Activated naive CD8-positive, alpha-beta T cell (primary cell): ENCODE measurements at regions not wholly inside any gene's neighbourhood (a gene's known extent, or its start where the extent isn't known, plus 50 kb on each side); places are given as distances from the start of the nearest gene placed in this dataset.
"Not testable (repeated sequence)": the region's sequence is repeated elsewhere in the genome, so short reads cannot be mapped to it uniquely, and the experiment has no call there.

Experiments used
- H3K27ac Mint-ChIP-seq: one replicate; pipeline ENCODE4 v1.8.0; 2021; ENCODE audit warnings: mixed read lengths
- H3K27me3 Mint-ChIP-seq: one replicate; pipeline ENCODE4 v1.8.0; 2021; ENCODE audit warnings: mixed read lengths
- H3K36me3 Mint-ChIP-seq: one replicate; pipeline ENCODE4 v1.8.0; 2021; ENCODE audit warnings: mixed read lengths
- H3K4me1 Mint-ChIP-seq: one replicate; pipeline ENCODE4 v1.8.0; 2021; ENCODE audit warnings: low read depth, mixed read lengths
- H3K4me3 Mint-ChIP-seq: one replicate; pipeline ENCODE4 v1.8.0; 2021; ENCODE audit warnings: mild to moderate bottlenecking, mixed read lengths
- H3K9me3 Mint-ChIP-seq: one replicate; pipeline ENCODE4 v1.8.0; 2021; ENCODE audit warnings: low read depth, mixed read lengths

- H3K36me3 Mint-ChIP-seq: no peaks in the 10 kb centered on the region
- no peaks in the 10 kb centered on the region for H3K4me1 Mint-ChIP-seq
- no peak overlapping the region for H3K4me3 Mint-ChIP-seq
- H3K27ac Mint-ChIP-seq: no peak overlapping the region
- H3K9me3 Mint-ChIP-seq: no peaks in the 10 kb centered on the region
- H3K27me3 Mint-ChIP-seq: peaks cover 2% of the 10 kb centered on the region
Measured at GRCh38 chr1:200496937-200497336, 87.1 kb upstream of the ZNF281 start.

GRCh38 chr1:200495901-200496300, 86.1 kb upstream of the ZNF281 start:
- Mint-ChIP-seq H3K4me3 (no peak overlapping the region), H3K36me3 (no peaks in the 10 kb centered on the region), H3K4me1 (no peaks in the 10 kb centered on the region), H3K27me3 (peaks cover 2% of the 10 kb centered on the region), H3K9me3 (no peaks in the 10 kb centered on the region), H3K27ac (no peak overlapping the region)

DNA sequence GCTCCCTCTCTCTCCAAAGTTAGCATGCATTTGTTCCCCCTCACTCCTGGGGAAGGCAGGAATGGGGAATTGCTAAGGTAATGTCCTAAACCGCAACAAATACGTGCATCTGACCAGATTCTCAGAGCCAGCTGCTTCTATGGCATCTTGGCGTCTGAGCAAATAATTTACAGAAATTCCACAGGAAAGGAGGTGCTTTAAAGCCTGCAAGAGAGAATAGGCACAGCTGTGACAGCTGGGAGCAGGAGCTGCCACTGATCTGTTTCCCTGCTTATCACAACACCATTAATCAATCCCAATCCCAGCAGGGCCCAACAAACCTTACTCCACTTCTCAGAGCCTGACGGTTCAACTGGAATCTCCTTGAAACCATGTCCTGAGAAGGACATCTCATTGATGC, 83.5 kb upstream of the ZNF281 start:
- Mint-ChIP-seq H3K4me1 (no peaks in the 10 kb centered on the region), H3K36me3 (no peaks in the 10 kb centered on the region), H3K9me3 (no peaks in the 10 kb centered on the region), H3K4me3 (no peak overlapping the region), H3K27me3 (peaks cover 3% of the 10 kb centered on the region), H3K27ac (no peak overlapping the region)

- H3K36me3 Mint-ChIP-seq: no peaks in the 10 kb centered on the region
- no peak overlapping the region for H3K27ac Mint-ChIP-seq
Measured at GRCh38 chr1:200491103-200491502, 81.3 kb upstream of the ZNF281 start.

GRCh38 chr1:200490183-200490582, 80.3 kb upstream of the ZNF281 start:
- no peaks in the 10 kb centered on the region for H3K4me1 Mint-ChIP-seq
- no peak overlapping the region for H3K27ac Mint-ChIP-seq
- H3K36me3 Mint-ChIP-seq: no peaks in the 10 kb centered on the region
- peaks cover 3% of the 10 kb centered on the region for H3K27me3 Mint-ChIP-seq
- H3K9me3 Mint-ChIP-seq: no peaks in the 10 kb centered on the region
- H3K4me3 Mint-ChIP-seq: no peak overlapping the region

More at GRCh38 chr1:200491103-200491502, 81.3 kb upstream of the ZNF281 start:
- Mint-ChIP-seq H3K4me1 (no peaks in the 10 kb centered on the region), H3K27me3 (peaks cover 3% of the 10 kb centered on the region), H3K9me3 (no peaks in the 10 kb centered on the region), H3K4me3 (no peak overlapping the region)

GRCh38 chr1:200488375-200489165, 78.7 kb upstream of the ZNF281 start:
- Mint-ChIP-seq H3K27me3 (peaks cover 3% of the 10 kb centered on the region), H3K4me1 (peaks cover 2% of the 10 kb centered on the region), H3K4me3 (no peak overlapping the region), H3K9me3 (no peaks in the 10 kb centered on the region), H3K27ac (no peak overlapping the region), H3K36me3 (no peaks in the 10 kb centered on the region)

- Mint-ChIP-seq H3K27ac (no peak overlapping the region), H3K36me3 (no peaks in the 10 kb centered on the region), H3K27me3 (peaks cover 3% of the 10 kb centered on the region), H3K4me1 (peaks cover 9% of the 10 kb centered on the region), H3K4me3 (no peak overlapping the region), H3K9me3 (no peaks in the 10 kb centered on the region)
Measured at GRCh38 chr1:200487650-200488049, 77.8 kb upstream of the ZNF281 start.

GRCh38 chr1:200486634-200487033, 76.8 kb upstream of the ZNF281 start:
- no peak overlapping the region for H3K27ac Mint-ChIP-seq
- H3K27me3 Mint-ChIP-seq: peaks cover 3% of the 10 kb centered on the region
- H3K9me3 Mint-ChIP-seq: no peaks in the 10 kb centered on the region
- no peaks in the 10 kb centered on the region for H3K36me3 Mint-ChIP-seq
- H3K4me3 Mint-ChIP-seq: no peak overlapping the region
- peaks cover 9% of the 10 kb centered on the region for H3K4me1 Mint-ChIP-seq

- not testable (repeated sequence) for H3K4me3 Mint-ChIP-seq, H3K27ac Mint-ChIP-seq, H3K27me3 Mint-ChIP-seq, H3K4me1 Mint-ChIP-seq, H3K36me3 Mint-ChIP-seq, H3K9me3 Mint-ChIP-seq
Measured at GRCh38 chr1:200484438-200484946, 74.7 kb upstream of the ZNF281 start.

DNA sequence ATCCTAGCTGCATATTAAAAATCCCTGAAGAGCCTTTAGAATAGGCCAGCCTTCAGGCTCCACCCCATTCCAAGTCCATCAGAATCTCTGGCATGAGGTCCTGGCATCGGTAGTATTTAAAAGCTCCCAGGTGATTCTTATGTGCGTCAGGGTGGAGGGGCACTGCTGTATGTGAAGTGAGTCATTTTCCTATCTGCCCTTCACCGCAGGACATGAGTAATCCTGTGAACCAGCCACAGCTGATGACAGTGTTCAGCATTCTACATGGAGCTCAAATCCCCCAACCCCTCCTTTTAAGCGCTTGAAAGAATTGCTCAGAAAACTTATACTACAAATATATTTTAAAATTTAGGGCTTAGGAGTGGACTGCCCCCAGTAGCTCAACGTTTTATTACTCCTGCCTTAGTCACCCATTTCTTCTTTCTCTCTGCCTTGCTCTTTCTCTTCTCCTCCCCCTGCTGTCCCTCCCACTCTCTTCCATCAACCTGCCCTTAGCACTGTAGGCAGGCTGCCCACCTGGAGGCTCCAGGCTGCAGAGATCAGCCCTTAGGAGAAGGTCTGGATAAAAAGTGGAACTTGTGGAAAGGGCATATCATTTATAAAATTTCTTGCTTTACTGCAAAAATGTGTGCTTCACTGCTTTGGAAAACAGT, 73.8 kb upstream of the ZNF281 start:
- no peaks in the 10 kb centered on the region for H3K9me3 Mint-ChIP-seq
- H3K36me3 Mint-ChIP-seq: no peaks in the 10 kb centered on the region
- H3K4me3 Mint-ChIP-seq: no peak overlapping the region
- H3K4me1 Mint-ChIP-seq: peaks cover 9% of the 10 kb centered on the region
- H3K27me3 Mint-ChIP-seq: peaks cover 2% of the 10 kb centered on the region
- peak overlapping the region; percentile 43 for H3K27ac Mint-ChIP-seq

DNA sequence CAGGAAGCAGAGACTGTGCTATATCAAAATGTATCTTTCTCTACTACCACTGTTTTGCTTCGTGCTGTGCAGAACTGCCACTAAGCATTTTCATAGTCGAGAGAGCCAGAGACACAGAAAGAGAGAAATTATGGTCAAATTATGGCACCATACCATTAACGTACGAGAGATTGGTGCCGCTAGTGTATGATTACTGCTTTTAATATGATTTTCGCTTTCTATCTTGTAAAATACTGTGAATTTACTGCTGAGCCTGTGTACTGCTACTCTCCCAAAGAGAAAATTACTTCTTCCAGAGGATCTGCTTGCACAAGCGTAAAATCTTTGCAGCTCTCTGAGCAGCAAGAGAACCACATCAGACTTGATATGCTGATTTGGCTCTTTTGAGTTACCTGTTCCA, 71.1 kb upstream of the ZNF281 start:
- H3K36me3 Mint-ChIP-seq: no peaks in the 10 kb centered on the region
- no peak overlapping the region for H3K4me3 Mint-ChIP-seq
- H3K27ac Mint-ChIP-seq: no peak overlapping the region
- no peaks in the 10 kb centered on the region for H3K9me3 Mint-ChIP-seq
- peaks cover 3% of the 10 kb centered on the region for H3K27me3 Mint-ChIP-seq
- H3K4me1 Mint-ChIP-seq: peaks cover 9% of the 10 kb centered on the region

- no peaks in the 10 kb centered on the region for H3K9me3 Mint-ChIP-seq
- no peak overlapping the region for H3K27ac Mint-ChIP-seq
- H3K36me3 Mint-ChIP-seq: no peaks in the 10 kb centered on the region
- no peak overlapping the region for H3K4me3 Mint-ChIP-seq
- H3K27me3 Mint-ChIP-seq: peaks cover 4% of the 10 kb centered on the region
- peaks cover 9% of the 10 kb centered on the region for H3K4me1 Mint-ChIP-seq
Measured at GRCh38 chr1:200479816-200480215, 70.0 kb upstream of the ZNF281 start.

DNA sequence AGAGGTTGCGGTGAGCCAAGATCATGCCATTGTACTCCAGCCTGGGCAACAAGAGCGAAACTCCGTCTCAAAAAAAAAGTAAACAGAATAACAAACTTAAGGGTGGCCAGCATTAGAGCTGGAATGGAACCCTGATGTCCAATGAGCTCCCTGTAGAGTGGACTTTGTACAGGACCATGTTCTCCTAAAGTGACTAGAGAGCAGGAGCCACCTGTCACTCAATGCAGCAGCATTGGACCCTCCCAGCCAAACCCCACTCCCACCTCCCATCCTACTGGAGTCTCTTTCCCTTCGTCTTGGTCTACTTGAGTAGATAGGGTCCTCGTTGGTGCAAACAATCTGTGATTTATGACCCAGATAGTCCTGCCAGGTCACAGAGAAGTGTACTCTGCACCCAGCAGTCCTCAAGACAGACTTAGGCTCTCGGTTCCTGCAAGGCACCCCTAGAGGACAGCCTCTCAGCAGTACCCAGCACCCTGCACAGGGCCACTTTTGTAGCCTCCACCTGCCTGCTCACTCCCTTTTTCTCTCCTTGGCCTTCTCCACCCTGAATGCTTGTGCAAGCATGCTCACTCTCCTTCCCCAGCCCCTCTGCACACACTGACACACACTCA, 69.2 kb upstream of the ZNF281 start:
- Mint-ChIP-seq H3K36me3 (no peaks in the 10 kb centered on the region), H3K9me3 (no peaks in the 10 kb centered on the region), H3K27me3 (peaks cover 4% of the 10 kb centered on the region), H3K27ac (no peak overlapping the region), H3K4me3 (no peak overlapping the region), H3K4me1 (peaks cover 9% of the 10 kb centered on the region)

DNA sequence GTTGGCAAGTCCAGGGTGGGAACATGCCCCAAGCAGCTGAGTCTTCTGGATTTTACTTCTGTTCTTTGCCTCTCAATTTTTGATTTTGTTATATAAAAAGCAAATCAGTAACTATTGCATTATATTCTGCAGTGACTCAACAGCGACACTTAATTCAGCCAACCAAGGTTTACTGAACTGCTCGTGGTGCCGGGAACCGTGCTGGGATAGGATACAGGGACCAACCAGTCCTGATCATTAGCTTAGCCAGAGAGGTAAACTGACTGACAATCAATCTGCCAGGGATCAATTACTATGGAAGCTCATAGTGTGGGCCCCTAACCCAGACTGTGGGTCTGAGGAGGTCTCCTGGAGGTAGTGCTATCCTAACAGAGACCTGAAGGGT, 68.4 kb upstream of the ZNF281 start:
- peaks cover 5% of the 10 kb centered on the region for H3K27me3 Mint-ChIP-seq
- H3K36me3 Mint-ChIP-seq: no peaks in the 10 kb centered on the region
- H3K27ac Mint-ChIP-seq: no peak overlapping the region
- no peak overlapping the region for H3K4me3 Mint-ChIP-seq
- H3K9me3 Mint-ChIP-seq: no peaks in the 10 kb centered on the region
- peaks cover 11% of the 10 kb centered on the region for H3K4me1 Mint-ChIP-seq

DNA sequence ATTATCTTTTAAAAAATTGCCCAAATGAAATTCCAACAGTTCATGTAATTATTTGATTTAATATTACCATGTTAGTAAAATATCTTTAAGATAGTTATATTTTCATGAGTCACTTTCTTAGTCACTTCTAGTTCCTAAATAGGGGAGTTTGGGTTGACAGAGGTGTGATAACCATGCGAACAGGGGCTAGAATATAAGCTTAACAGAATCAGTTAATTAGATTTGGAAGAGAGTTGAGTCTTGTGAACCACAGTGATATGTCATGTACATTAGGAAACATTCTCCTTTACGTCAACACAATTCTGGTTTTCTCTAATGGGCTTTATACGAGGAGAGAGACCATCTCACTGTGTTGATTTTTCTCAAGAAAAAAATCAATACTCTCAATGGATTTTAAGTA, 64.8 kb upstream of the ZNF281 start:
- H3K27me3 Mint-ChIP-seq: peaks cover 9% of the 10 kb centered on the region
- H3K27ac Mint-ChIP-seq: no peak overlapping the region
- H3K36me3 Mint-ChIP-seq: no peaks in the 10 kb centered on the region
- no peak overlapping the region for H3K4me3 Mint-ChIP-seq
- H3K9me3 Mint-ChIP-seq: no peaks in the 10 kb centered on the region
- peaks cover 17% of the 10 kb centered on the region for H3K4me1 Mint-ChIP-seq
